IMR-90 (cell line): ENCODE measurements at regions not wholly inside any gene's neighbourhood (a gene's known extent, or its start where the extent isn't known, plus 50 kb on each side); places are given as distances from the start of the nearest gene placed in this dataset.

Experiments
- ATAC-seq: fragments of 200-7000 bp; cut with Tn5 transposase; 2 replicates; pipeline ENCODE4 v1.9.1; 2020; ENCODE audit warnings: low read depth, mild to moderate bottlenecking, moderate library complexity
- BruUV-seq: library from RNA; stranded (reverse); fragments of 400-500 nt; replicated peaks from 2 replicates; lab custom pipeline; 2021; lab: Mats Ljungman, UMichigan
- CTCF ChIA-PET: fragments of 300-600 bp; formaldehyde crosslinking; extraction: SDS; loops from one replicate; lab custom pipeline; 2021; ENCODE audit warnings: antibody characterized with exemption; lab: Yijun Ruan, JAX
- POLR2A ChIA-PET: fragments of 300-600 bp; sonication (Branson Sonifier 250); formaldehyde crosslinking; loops from one replicate; lab custom pipeline; 2022; ENCODE audit warnings: antibody characterized with exemption; ENCODE audit not compliant: unreplicated experiment; lab: Charles Lee
- DNase-seq: peaks from one replicate; pipeline ENCODE4 v3.0.0; 2013
- H2AFZ ChIP-seq: replicated peaks from 2 replicates; pipeline ENCODE3; 2013; ENCODE audit warnings: low read length, mild to moderate bottlenecking; ENCODE audit not compliant: poor library complexity
- H2AK5ac ChIP-seq: 2 replicates; pipeline ENCODE4 v1.6.1; 2013; ENCODE audit warnings: low read depth, low read length, inconsistent platforms
- H2AK9ac ChIP-seq: replicated peaks from 2 replicates; pipeline ENCODE3; 2013; ENCODE audit warnings: mild to moderate bottlenecking, low read depth, low read length, moderate library complexity; ENCODE audit not compliant: poor library complexity
- H2BK120ac ChIP-seq: 2 replicates; pipeline ENCODE4 v1.6.1; 2013; ENCODE audit warnings: low read depth, low read length, inconsistent platforms
- H2BK15ac ChIP-seq: 3 replicates; pipeline ENCODE4 v1.6.1; 2013; ENCODE audit warnings: low read depth, low read length, inconsistent platforms
- H2BK20ac ChIP-seq: 2 replicates; pipeline ENCODE4 v1.6.1; 2013; ENCODE audit warnings: low read depth, mild to moderate bottlenecking, inconsistent platforms, low read length, moderate library complexity
- H2BK5ac ChIP-seq: 2 replicates; pipeline ENCODE4 v1.6.1; 2013; ENCODE audit warnings: mild to moderate bottlenecking, low read depth, low read length, inconsistent platforms; ENCODE audit not compliant: poor library complexity, severe bottlenecking
- H3K14ac ChIP-seq: replicated peaks from 2 replicates; pipeline ENCODE4 v1.6.1; 2013; ENCODE audit warnings: low read depth, low read length, inconsistent platforms
- H3K18ac ChIP-seq: 2 replicates; pipeline ENCODE4 v1.6.1; 2013; ENCODE audit warnings: low read depth, low read length, control low read depth
- H3K23ac ChIP-seq: 2 replicates; pipeline ENCODE4 v1.6.1; 2013; ENCODE audit warnings: low read depth, low read length, inconsistent platforms
- H3K27ac ChIP-seq: 2 replicates; pipeline ENCODE4 v1.5.1; 2013; ENCODE audit warnings: mild to moderate bottlenecking, control low read depth, low read length; ENCODE audit not compliant: insufficient read depth
- H3K27me3 ChIP-seq: 2 replicates; pipeline ENCODE4 v1.6.1; 2013; ENCODE audit warnings: low read length; ENCODE audit not compliant: control insufficient read depth, insufficient read depth
- H3K36me3 ChIP-seq: 2 replicates; pipeline ENCODE4 v1.6.1; 2013; ENCODE audit warnings: low read length, mixed read lengths; ENCODE audit not compliant: control insufficient read depth, insufficient read depth
- H3K4ac ChIP-seq: 2 replicates; pipeline ENCODE4 v1.6.1; 2013; ENCODE audit warnings: low read depth, low read length, inconsistent platforms
- H3K4me1 ChIP-seq: 2 replicates; pipeline ENCODE4 v1.6.1; 2013; ENCODE audit warnings: low read length, mixed read lengths; ENCODE audit not compliant: control insufficient read depth, insufficient read depth
- H3K4me2 ChIP-seq: 2 replicates; pipeline ENCODE4 v1.6.1; 2013; ENCODE audit warnings: low read depth, mild to moderate bottlenecking, control low read depth, low read length, moderate library complexity
- H3K4me3 ChIP-seq: 2 replicates; pipeline ENCODE4 v1.5.1; 2013; ENCODE audit warnings: low read depth, mild to moderate bottlenecking, control low read depth, low read length, moderate library complexity; ENCODE audit not compliant: insufficient read depth
- H3K56ac ChIP-seq: 2 replicates; pipeline ENCODE4 v1.6.1; 2013; ENCODE audit warnings: low read length, inconsistent platforms; ENCODE audit not compliant: insufficient read depth; ENCODE audit errors: extremely low read depth
- H3K79me1 ChIP-seq, 2 experiments: 2 replicates each; pipeline ENCODE4 v1.6.1; 2013; ENCODE audit warnings: low read length in 2 of 2, inconsistent platforms in 1 of 2, low read depth in 1 of 2
- H3K9ac ChIP-seq: 2 replicates; pipeline ENCODE4 v1.6.1; 2013; ENCODE audit warnings: low read depth, low read length, control low read depth
- H3K9me1 ChIP-seq: 2 replicates; pipeline ENCODE4 v1.6.1; 2013; ENCODE audit warnings: low read length, inconsistent platforms; ENCODE audit not compliant: insufficient read depth
- H3K9me3 ChIP-seq: 2 replicates; pipeline ENCODE4 v1.6.1; 2013; ENCODE audit warnings: low read length; ENCODE audit not compliant: control insufficient read depth, insufficient read depth
- H4K20me1 ChIP-seq: 2 replicates; pipeline ENCODE4 v1.6.1; 2013; ENCODE audit warnings: low read length, inconsistent platforms; ENCODE audit not compliant: insufficient read depth
- H4K5ac ChIP-seq: 2 replicates; pipeline ENCODE4 v1.6.1; 2013; ENCODE audit warnings: mild to moderate bottlenecking, low read depth, low read length, control low read depth
- H4K8ac ChIP-seq, 2 experiments: 2 replicates each; pipeline ENCODE4 v1.6.1; 2013; ENCODE audit warnings: low read depth in 2 of 2, low read length in 2 of 2, control low read depth in 1 of 2, inconsistent platforms in 1 of 2
- H4K91ac ChIP-seq: 2 replicates; pipeline ENCODE4 v1.6.1; 2013; ENCODE audit warnings: low read depth, low read length, inconsistent platforms; ENCODE audit not compliant: insufficient read depth
- BHLHE40 ChIP-seq: fragments of 150-350 bp; IDR thresholded peaks from 2 replicates; pipeline ENCODE4 v1.6.1; 2016; ENCODE audit warnings: mild to moderate bottlenecking, low read depth, low read length
- CEBPB ChIP-seq: IDR thresholded peaks from 2 replicates; pipeline ENCODE4 v1.6.1; 2012; ENCODE audit warnings: low read depth, low read length, improper control_type of control experiment
- CHD1 ChIP-seq: IDR thresholded peaks from 2 replicates; pipeline ENCODE4 v1.6.1; 2012; ENCODE audit warnings: low read depth, low read length, improper control_type of control experiment
- FOS ChIP-seq: fragments of 150-350 bp; IDR thresholded peaks from 2 replicates; pipeline ENCODE4 v1.6.1; 2016; ENCODE audit warnings: low read depth, low read length
- MAFK ChIP-seq: IDR thresholded peaks from 2 replicates; pipeline ENCODE4 v1.6.1; 2012; ENCODE audit warnings: low read depth, low read length, improper control_type of control experiment
- MAZ ChIP-seq: IDR thresholded peaks from 2 replicates; pipeline ENCODE4 v1.6.1; 2012; ENCODE audit warnings: low read depth, mild to moderate bottlenecking, low read length, improper control_type of control experiment, moderate library complexity, borderline replicate concordance
- MXI1 ChIP-seq: IDR thresholded peaks from 2 replicates; pipeline ENCODE4 v1.6.1; 2012; ENCODE audit warnings: low read depth, mild to moderate bottlenecking, low read length, moderate library complexity, borderline replicate concordance
- NFE2L2 ChIP-seq: fragments of 150-350 bp; IDR thresholded peaks from 2 replicates; pipeline ENCODE4 v1.6.1; 2016; ENCODE audit warnings: low read depth, mild to moderate bottlenecking, low read length
- POLR2A ChIP-seq: IDR thresholded peaks from 2 replicates; pipeline ENCODE4 v1.6.1; 2012; ENCODE audit warnings: mild to moderate bottlenecking, low read depth, low read length
- RAD21 ChIP-seq: IDR thresholded peaks from 2 replicates; pipeline ENCODE4 v1.6.1; 2012; ENCODE audit warnings: low read length, improper control_type of control experiment
- RCOR1 ChIP-seq: IDR thresholded peaks from 2 replicates; pipeline ENCODE4 v1.6.1; 2012; ENCODE audit warnings: mild to moderate bottlenecking, low read length, improper control_type of control experiment; ENCODE audit not compliant: insufficient replicate concordance
- RFX5 ChIP-seq: IDR thresholded peaks from 2 replicates; pipeline ENCODE4 v1.8.0; 2012; ENCODE audit warnings: low read depth, mild to moderate bottlenecking, low read length, moderate library complexity
- SMC3 ChIP-seq: fragments of 150-350 bp; IDR thresholded peaks from 2 replicates; pipeline ENCODE4 v1.6.1; 2016; ENCODE audit warnings: low read depth, mild to moderate bottlenecking, antibody characterized with exemption, low read length, moderate library complexity
- WGBS, 2 experiments: methylation state at CpG; one replicate each; pipeline versions ENCODE4 v1.1.5 to v1.1.7; 2013; ENCODE audit warnings: missing lambda C conversion rate in 2 of 2; ENCODE audit not compliant: insufficient read length in 1 of 2; ENCODE audit errors: extremely low coverage in 2 of 2; 5-methylcytosine and 5-hydroxymethylcytosine counted together
- dilution Hi-C: fragments of 300-500 bp; cut with HindIII; formaldehyde crosslinking; loops from one replicate; pipeline ENCODE4 v1.14.3; 2018; ENCODE audit warnings: low sequenced_read_pairs; ENCODE audit not compliant: unreplicated experiment
- in situ Hi-C: fragments of 300-500 bp; cut with MboI; formaldehyde crosslinking; loops from 3 replicates; pipeline ENCODE4 v1.14.3; 2019; ENCODE audit warnings: low sequenced_read_pairs, inconsistent platforms, mixed read lengths
- intact Hi-C: fragments of 100-400 bp; cut with micrococcal nuclease; formaldehyde crosslinking; loops from 2 replicates; pipeline ENCODE4 v1.10.0; 2022
- TF ChIP-seq, protein P1 (sequence below): conservative IDR thresholded peaks from 2 replicates; pipeline ENCODE4 v1.5.1; 2012; ENCODE audit warnings: mild to moderate bottlenecking, low read depth, low read length, improper control_type of control experiment
- TF ChIP-seq, protein P2 (sequence below): fragments of 150-350 bp; IDR thresholded peaks from 2 replicates; pipeline ENCODE4 v1.6.1; 2017; ENCODE audit warnings: mild to moderate bottlenecking, antibody characterized with exemption, low read length, low read depth
- TF ChIP-seq, protein P3 (sequence below): fragments of 150-350 bp; IDR thresholded peaks from 2 replicates; pipeline ENCODE4 v1.6.1; 2016; ENCODE audit warnings: low read depth, mild to moderate bottlenecking, low read length, moderate library complexity, borderline replicate concordance

DNA sequence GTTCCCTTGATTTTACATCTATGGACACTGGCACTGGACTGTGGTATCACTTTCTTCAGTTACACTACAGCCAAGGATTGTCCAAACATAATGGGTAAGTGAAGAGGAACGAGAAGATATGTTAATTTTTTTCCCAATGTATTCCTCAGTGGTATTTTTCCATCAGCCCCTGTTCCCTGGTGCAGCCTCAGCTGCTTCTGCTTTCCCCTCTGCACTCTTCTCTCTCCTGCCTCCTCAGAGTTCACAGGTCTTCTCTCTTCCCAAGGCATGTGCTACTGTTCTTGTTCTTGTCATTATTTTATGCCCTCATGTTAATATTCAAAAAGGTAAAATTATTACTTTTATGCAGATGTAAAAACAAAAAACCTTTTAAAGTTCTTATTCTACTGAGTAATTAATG, 378.0 kb upstream of the NRXN1 start:
- no CpG with 5 or more reads among the region's 1 CpG for WGBS, 2 experiments

More for the DNA sequence above, 378.0 kb upstream of the NRXN1 start:
- Histone ChIP-seq H3K27me3 (no peaks in the 10 kb centered on the region), H2AK9ac (no peak overlapping the region), H3K36me3 (no peaks in the 10 kb centered on the region), H2BK120ac (peak overlapping the region; percentile 30), H3K9me1 (no peaks in the 10 kb centered on the region), H2BK20ac (peak overlapping the region; percentile 49; the same call in 1 of the 2 replicates), H4K91ac (no peak overlapping the region; the same call in 1 of the 2 replicates), H3K4me3 (no peak overlapping the region), H3K9me3 (no peaks in the 10 kb centered on the region), H3K4me2 (no peak overlapping the region), H3K4me1 (peaks cover 4% of the 10 kb centered on the region), H2AFZ (no peak overlapping the region), H3K4ac (0 out of 2 replicates have a peak overlapping the region, but pooled peaks have one; percentile 33), H3K56ac (peak overlapping the region; percentile 38; the same call in 1 of the 2 replicates), H4K8ac (peak overlapping the region in 1 of 2 experiments; percentile 35; a peak in 1 of 4 replicates), H4K5ac (peak overlapping the region; percentile 4; the same call in 1 of the 2 replicates), H3K79me1 (no peaks in the 10 kb centered on the region), H2BK15ac (0 out of 3 replicates have a peak overlapping the region, but pooled peaks have one; percentile 48), H3K14ac (no peak overlapping the region), H3K27ac (no peak overlapping the region), H4K20me1 (no peaks in the 10 kb centered on the region), H3K18ac (peak overlapping the region; percentile 68; the same call in 1 of the 2 replicates), H3K23ac (no peak overlapping the region), H2BK5ac (no peak overlapping the region), H2AK5ac (peak overlapping the region; percentile 2; the same call in 1 of the 2 replicates), H3K9ac (no peak overlapping the region)
- BruUV-seq, result no TSS peak
- no peak for TF ChIP-seq SMC3
- no peak for TF ChIP-seq RCOR1
- no peak for TF ChIP-seq POLR2A
- no peak for TF ChIP-seq RFX5
- no peak for TF ChIP-seq MXI1
- no peak for TF ChIP-seq MAFK
- TF ChIP-seq BHLHE40, result no peak
- no peak for TF ChIP-seq CHD1
- TF ChIP-seq, protein P1, sequence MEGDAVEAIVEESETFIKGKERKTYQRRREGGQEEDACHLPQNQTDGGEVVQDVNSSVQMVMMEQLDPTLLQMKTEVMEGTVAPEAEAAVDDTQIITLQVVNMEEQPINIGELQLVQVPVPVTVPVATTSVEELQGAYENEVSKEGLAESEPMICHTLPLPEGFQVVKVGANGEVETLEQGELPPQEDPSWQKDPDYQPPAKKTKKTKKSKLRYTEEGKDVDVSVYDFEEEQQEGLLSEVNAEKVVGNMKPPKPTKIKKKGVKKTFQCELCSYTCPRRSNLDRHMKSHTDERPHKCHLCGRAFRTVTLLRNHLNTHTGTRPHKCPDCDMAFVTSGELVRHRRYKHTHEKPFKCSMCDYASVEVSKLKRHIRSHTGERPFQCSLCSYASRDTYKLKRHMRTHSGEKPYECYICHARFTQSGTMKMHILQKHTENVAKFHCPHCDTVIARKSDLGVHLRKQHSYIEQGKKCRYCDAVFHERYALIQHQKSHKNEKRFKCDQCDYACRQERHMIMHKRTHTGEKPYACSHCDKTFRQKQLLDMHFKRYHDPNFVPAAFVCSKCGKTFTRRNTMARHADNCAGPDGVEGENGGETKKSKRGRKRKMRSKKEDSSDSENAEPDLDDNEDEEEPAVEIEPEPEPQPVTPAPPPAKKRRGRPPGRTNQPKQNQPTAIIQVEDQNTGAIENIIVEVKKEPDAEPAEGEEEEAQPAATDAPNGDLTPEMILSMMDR, result no peak
- TF ChIP-seq, protein P2, sequence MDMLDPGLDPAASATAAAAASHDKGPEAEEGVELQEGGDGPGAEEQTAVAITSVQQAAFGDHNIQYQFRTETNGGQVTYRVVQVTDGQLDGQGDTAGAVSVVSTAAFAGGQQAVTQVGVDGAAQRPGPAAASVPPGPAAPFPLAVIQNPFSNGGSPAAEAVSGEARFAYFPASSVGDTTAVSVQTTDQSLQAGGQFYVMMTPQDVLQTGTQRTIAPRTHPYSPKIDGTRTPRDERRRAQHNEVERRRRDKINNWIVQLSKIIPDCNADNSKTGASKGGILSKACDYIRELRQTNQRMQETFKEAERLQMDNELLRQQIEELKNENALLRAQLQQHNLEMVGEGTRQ, result no peak
- no peak for TF ChIP-seq CEBPB
- TF ChIP-seq NFE2L2, result no peak
- no peak for TF ChIP-seq MAZ
- TF ChIP-seq, protein P3, sequence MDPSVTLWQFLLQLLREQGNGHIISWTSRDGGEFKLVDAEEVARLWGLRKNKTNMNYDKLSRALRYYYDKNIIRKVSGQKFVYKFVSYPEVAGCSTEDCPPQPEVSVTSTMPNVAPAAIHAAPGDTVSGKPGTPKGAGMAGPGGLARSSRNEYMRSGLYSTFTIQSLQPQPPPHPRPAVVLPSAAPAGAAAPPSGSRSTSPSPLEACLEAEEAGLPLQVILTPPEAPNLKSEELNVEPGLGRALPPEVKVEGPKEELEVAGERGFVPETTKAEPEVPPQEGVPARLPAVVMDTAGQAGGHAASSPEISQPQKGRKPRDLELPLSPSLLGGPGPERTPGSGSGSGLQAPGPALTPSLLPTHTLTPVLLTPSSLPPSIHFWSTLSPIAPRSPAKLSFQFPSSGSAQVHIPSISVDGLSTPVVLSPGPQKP, result no peak
- no peak for TF ChIP-seq FOS
- TF ChIP-seq RAD21, result no peak
- in situ Hi-C loops, result no loop called here
- CTCF ChIA-PET, result no interaction called here
- no peak for ATAC-seq
- POLR2A ChIA-PET, result no interaction called here
- DNase-seq, result no peak
- intact Hi-C loops, result no loop called here
- dilution Hi-C loops, result no loop called here
